ENCODE measurements at regions not wholly inside any gene's neighbourhood (a gene's known extent, or its start where the extent isn't known, plus 50 kb on each side); places are given as distances from the start of the nearest gene placed in this dataset.

DNA sequence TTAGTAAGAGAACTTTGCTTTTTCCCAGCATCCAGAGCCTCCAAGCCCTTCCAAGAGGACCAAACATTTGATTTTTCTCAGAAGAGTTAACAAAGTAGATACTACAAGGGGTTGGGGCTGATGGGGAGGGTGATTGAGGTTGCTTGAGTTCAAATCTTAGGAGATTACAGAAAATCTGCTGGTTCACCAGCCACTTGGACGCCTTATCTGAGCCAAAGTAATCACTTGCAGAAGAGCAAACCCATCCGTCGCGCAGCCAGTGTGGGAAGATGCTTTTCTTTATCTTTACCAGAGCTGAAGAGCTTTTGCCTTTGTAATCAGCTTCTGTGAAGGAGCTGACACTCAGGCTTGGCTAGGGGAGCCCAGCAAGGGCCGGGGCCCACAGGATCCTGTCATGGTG, 91.9 kb upstream of the CTTNBP2NL start:
- H3K4me3 ChIP-seq (ENCODE audit: low read depth, low read length), result no peak overlapping the region
- no peak for DNase-seq (ENCODE audit: low read depth)

DNA sequence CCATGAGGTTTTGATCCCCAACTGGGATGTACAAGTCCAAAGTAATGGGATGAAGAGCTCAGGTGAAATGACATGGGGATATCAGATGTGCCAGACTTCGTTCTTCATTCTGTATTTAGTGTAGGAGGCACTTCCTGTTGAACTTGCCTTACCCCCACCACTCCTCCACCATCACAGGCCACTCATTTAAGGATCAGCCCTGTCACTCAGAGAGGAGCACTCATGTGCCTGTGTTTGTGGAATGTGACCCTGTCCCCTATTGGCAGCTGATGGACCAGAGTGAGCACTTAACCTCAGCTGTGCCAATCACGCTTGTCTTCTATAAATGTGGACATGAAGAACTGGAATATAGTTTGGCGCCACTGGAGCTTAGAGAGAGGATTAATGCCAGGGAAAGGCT, 91.4 kb upstream of the CTTNBP2NL start:
- no peak for DNase-seq (ENCODE audit: low read depth)

DNA sequence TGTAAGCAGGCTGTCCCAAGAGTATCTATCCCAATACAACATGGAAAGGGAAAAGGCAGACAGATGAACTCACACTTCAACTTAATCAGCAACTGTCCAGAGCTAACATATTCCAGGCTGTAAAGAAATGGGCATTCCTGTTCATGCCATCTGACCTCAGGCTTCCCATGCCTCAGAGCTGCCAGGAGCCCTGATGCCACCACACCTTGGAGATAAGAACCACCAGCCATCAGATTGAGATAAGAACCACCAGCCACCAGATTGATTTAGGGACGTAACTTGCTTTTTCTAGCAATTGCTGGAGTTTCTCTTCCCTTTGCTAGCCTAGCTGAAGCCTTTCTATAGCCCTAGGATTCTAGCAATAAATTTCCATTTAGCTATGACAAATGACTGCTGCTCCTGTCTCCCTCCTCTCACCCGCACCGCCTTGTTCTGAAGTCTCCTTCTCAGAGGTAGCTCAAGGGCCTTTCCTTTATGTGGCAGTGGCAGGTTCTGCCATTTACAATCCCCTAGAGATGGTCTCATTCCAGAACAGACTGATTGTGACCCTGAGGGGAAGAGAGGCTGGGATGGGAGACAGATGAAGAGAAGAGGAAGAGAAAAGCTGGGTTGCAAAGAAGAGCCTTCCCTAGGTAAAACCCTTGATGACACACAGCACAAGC, 88.0 kb upstream of the CTTNBP2NL start:
- H3K4me3 ChIP-seq (ENCODE audit: low read depth, low read length), result no peak overlapping the region
- DNase-seq (ENCODE audit: low read depth), result no peak

More for the DNA sequence above, 91.4 kb upstream of the CTTNBP2NL start:
- H3K4me3 ChIP-seq (ENCODE audit: low read depth, low read length), result no peak overlapping the region

DNA sequence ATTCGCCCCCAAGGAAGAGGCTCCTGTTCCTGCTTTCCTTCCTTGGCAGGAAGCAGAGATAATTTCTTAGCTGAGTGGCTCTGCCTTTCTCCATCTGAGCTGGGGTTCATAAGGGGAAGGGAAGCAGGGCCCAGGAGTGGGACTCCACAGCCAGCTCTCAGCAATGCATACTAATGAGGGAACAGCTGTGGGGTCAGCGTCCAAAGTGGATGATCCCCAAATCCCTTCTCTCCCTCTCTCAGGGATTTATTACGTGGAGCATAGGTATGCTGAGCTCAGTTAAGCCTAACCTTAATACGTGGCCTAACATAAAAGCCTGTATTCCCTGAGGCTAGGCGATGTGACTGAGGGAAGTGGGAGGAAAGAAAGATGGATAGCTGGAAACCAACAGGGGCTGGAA, 87.3 kb upstream of the CTTNBP2NL start:
- no peak overlapping the region for H3K4me3 ChIP-seq (ENCODE audit: low read depth, low read length)
- DNase-seq (ENCODE audit: low read depth), result no peak

DNA sequence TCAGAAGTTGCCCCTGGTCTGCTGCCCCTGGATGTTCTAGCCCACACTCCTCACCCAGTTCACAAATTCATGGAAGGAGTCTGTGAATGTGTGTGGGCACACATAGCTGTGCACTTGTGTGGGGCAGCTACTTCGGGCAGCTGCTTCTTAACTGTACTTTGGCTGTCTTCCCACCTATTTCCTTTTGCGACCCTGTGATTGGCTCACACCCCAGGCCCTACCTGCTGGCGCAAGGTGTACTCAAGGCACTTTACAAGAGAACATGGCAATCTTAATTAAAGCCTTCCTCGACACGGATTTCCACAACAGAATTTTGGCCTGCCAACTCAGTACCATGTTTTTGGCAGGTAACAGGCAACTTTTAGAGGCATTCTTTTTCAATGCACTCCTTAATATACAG, 86.5 kb upstream of the CTTNBP2NL start:
- H3K4me3 ChIP-seq (ENCODE audit: low read depth, low read length), result no peak overlapping the region
- DNase-seq (ENCODE audit: low read depth), result no peak

DNA sequence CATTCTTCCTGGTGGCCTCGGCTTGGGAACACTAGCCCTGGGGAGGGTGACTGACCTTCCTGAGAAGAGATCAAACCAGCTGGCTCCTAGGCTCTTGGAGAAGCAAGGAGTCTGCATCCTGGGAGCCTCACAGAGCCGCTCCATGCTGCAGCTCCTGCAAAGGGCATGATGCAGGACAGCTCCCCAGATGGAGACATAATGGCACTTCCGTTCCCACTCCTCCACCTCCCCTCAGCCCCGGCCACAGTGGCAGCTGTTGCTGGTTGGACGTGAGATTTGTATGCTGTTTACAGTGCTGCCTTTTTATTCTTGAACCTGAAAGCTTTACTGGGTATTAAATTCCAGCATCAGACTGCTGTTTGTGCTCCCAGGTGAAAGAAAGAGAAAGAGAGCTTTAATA, 83.7 kb upstream of the CTTNBP2NL start:
- no peak for DNase-seq (ENCODE audit: low read depth)
- no peak overlapping the region for H3K4me3 ChIP-seq (ENCODE audit: low read depth, low read length)

DNA sequence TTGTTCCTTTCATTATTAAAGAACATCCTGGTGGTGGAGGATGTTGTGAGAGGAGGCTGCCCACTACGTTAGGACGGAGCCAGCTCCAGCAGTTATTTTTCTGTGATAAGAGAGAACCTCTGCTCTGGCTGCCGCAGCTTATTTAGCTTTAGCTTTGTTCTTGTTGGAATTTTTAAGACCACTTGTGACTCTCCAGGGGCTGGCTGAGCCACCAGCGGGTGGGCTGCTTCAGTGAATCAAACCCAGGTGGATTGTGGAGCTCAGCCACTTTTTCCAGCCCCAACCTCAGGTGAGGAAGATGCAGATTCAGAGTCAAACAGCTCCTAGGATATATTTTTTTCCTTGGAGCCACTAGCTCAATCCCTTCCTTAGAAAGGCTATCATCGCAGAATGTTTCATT, 83.1 kb upstream of the CTTNBP2NL start:
- no peak for DNase-seq (ENCODE audit: low read depth)
- H3K4me3 ChIP-seq (ENCODE audit: low read depth, low read length), result no peak overlapping the region

DNA sequence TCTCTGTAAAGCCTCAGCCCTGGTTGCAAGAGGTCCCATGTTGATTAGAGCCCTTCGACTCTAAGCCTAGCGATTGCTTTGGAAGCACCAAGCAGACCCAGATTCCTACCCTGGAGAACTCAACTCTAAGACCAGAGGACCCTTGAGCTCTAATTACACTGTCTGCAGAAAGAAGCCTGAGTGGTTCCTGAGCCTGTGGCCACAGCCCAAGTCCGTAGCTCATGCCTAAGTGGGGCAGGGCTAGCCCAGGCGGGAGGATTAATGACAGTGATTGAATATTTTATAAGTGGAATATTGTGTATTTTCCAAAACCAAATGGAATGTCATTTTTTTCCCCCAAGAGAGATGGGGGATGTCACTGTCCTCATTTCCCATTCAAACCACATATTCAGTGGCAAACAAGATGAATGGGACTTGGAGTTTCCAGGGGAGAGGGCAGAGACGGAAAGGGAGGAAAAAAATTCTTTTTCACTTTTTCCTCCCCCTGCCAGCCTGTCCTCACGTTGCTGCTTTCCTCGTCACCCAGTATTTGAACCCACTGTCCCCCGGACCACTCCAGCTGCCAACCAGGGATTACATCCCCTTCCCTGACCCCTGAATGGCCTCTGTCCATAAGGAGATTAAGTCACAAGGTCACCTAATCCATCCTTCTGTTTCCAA, 79.6 kb upstream of the CTTNBP2NL start:
- H3K4me3 ChIP-seq (ENCODE audit: low read depth, low read length), result no peak overlapping the region
- DNase-seq (ENCODE audit: low read depth), result no peak

DNA sequence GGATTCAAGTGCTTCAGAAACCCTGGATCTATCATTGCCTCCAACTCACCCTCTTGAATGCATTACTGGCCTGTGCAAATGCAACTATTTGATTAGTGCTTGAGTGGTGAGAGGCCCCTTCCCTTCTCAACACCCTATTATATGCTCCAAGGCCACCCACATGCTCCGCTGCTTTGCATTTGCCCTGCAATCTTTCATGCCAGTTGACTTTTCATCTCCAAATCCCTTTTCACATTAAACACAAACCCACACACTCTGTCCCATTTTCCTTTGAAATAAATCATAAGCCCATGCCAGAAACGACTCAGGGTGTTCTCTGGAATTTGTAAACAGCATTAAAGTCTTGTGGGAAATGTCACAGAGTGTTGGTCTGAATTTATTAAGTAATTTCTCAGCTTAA, 78.9 kb upstream of the CTTNBP2NL start:
- no peak for DNase-seq (ENCODE audit: low read depth)
- no peak overlapping the region for H3K4me3 ChIP-seq (ENCODE audit: low read depth, low read length)

DNA sequence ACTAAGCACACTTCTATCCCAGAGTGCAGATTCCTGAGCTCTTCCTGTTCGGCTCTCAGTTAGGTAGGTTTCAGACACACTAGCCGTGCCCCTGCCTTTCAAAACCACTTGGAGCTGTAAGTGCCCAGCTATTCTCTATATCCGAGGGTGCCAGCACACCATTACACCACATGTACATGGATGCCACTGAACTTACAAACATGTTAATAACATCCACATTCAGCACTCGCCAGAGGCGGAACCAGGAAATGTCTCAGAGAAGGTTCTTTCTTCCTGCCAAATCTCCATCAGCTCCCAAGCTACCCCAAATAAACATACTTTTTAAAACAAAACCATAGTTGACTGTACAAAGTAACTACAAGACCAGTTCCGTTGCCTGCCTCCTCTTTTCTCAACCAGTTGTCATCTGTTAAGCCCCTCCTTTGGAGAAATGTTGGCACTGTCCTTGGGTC, 78.4 kb upstream of the CTTNBP2NL start:
- DNase-seq (ENCODE audit: low read depth), result no peak
- no peak overlapping the region for H3K4me3 ChIP-seq (ENCODE audit: low read depth, low read length)

DNA sequence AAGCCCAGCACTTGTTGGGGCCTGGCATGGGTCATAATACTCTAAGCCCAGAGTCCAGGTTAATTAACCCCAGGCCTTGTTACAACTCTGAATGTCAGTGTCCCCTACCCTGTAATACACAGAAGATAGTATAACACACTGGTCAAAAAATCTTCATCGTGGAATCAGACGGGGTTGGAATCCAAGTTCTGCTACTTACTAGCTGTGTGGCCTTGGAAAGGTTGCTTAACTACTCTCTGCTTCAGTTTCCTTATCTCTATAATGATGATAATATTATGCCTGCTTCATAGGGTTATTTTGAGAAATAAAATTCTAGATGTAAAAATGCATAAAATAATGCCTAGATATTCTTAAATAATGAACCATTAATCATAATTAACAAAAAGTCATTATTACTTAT, 77.8 kb upstream of the CTTNBP2NL start:
- H3K4me3 ChIP-seq (ENCODE audit: low read depth, low read length), result no peak overlapping the region
- no peak for DNase-seq (ENCODE audit: low read depth)

DNA sequence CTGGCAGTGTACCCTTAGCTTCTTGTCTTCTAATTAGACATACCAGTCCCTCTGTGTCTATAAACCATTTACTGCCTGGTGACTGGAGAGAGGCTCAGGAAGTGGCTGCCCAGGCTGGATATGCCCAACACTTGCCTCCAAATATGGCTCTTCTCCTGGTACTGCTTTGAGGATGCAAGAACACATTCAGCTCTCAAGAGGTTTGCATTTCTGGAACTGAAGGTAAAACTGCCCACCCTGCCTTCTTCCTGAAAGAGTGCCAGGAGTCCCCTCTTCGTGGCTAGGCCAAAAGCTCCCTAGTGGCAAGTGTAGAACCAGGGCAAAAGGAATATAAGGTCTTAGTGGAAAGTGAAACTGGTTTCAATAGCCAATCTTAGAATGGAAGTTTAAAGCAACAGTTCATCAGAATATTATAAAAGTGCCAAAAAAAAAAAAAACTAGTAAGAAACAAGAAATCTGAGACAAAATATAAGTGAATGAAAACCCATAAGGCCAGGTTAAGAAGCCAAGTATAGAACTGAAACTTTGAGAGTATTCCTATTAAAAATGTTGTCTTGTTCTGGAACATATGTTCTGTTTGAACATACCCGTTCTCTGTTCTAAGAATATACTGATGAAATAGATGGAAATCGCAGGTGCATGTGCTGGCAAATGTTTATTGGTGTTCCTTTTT, 77.2 kb upstream of the CTTNBP2NL start:
- DNase-seq (ENCODE audit: low read depth), result no peak
- H3K4me3 ChIP-seq (ENCODE audit: low read depth, low read length), result no peak overlapping the region

DNA sequence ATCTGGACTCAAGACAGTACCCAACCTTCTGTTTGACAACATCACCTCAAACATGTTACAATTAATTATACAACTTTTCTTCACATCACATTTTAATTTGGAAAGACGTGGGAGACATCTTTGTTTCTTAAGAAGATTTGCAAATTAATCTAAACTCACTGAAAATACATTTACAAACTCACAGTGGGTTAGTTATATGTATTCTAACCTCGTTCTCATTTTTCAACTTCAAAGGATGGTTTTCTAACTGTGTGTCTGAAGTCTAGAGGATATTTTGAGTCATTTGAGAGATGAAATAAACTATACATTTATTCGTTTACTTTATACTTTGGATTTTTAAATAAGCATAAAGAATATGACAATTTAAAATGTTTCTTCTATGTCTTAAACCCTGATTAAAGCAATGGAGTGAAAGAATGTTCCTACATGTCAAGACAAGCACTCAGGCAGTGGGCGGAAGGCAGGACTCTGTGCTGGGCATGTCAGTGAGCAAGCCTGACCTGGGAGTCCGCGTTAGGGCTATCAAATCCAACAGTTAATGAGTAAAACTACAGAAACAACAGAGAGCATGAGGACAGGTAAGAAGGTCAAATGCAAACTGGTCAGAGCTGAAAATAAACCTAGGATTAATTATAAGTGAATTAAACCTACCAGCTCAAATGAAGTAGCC, 76.5 kb upstream of the CTTNBP2NL start:
- no peak for DNase-seq (ENCODE audit: low read depth)
- no peak overlapping the region for H3K4me3 ChIP-seq (ENCODE audit: low read depth, low read length)

DNA sequence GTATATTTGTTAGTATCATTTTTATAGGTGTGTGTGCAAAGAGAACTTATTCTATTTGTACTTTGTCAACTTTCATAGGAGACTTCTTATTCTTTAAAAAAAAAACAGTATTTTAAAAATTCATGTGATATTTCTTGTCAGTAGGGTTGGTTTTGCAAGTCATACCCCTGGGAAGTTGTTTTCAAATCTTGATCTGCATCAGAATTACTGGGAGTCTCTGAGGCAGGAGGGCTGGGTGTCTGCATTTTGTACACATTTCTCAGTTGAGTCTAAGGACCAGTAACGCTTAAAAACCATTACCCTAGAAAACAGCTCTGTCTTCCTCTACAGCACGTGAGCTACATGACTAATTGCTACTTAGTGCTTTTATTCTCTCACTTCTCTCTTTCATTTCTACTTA, 76.0 kb upstream of the CTTNBP2NL start:
- no peak overlapping the region for H3K4me3 ChIP-seq (ENCODE audit: low read depth, low read length)

DNA sequence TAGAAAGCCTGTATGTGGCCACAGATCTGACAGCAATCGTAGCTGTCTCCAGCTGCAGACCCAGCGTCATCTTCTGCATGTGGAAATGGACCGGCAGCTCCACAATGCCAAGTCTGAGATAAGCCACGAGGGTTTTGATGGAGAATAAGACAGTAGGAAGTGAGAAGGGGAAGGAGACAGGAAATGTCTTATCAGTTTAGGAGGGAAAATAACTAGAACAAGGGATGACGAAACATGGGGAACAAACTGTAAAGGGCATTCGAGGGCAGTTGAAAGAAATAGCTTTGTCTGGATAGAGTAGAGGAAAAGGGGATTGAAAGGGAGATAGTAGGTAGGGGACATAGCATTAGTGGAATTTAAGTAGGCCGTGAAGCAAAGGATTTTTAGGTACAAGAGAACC, 74.0 kb upstream of the CTTNBP2NL start:
- no peak for DNase-seq (ENCODE audit: low read depth)
- no peak overlapping the region for H3K4me3 ChIP-seq (ENCODE audit: low read depth, low read length)

More for the DNA sequence above, 76.0 kb upstream of the CTTNBP2NL start:
- no peak for DNase-seq (ENCODE audit: low read depth)

DNA sequence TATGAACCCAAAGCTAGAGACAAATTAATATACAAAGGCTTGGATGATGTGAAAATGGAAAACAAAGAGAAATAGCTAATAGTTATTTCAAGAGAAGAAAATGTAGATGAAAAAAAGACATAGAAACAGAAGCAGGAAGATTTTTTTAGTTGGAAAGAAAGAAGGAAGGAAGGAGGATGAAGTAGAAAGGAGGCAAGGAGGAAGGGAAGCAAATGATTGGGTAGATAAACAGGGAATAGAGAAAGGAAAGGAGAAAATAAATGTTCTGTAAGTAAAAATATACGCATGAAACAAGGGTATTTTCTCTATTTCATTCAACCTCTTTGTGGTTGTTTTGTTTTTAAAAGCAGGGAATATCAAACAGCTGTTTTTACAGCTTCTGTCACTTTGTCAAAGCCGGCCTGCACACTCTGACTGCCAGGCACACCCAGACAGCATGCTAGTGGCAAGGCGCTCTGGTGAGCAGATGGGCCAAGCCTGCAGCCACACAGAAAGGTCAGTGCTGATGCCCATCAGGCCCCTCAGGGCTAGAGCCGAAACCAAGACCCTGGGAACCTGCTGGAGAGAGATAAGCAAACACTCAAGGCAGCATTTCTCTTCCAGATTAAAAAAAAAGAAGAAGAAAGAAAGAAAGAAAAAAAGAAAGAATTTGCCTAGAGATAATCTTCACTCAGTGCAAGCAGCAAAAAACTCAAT, 72.9 kb upstream of the CTTNBP2NL start:
- H3K4me3 ChIP-seq (ENCODE audit: low read depth, low read length), result no peak overlapping the region
- DNase-seq (ENCODE audit: low read depth), result no peak

DNA sequence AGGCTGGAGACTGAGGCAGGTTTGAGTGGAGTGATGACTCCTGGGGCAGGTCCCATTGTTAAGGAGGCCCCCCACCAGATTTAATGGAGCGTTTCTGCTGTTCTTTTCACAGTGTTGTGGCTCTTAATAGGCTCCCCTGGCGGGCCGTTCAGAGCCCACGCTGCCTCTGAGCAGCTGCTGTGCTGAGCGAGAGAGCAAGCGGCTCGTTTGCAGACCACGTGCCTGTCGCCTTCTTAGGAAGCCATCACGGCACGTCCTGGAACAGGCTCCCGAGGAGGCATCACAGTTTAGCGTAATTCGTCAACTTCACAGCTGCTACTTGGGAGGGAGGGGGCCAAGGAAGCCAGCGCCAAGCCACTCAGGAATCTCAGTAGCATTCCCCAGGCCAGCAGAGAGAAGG, 70.5 kb upstream of the CTTNBP2NL start:
- DNase-seq (ENCODE audit: low read depth), result no peak
- no peak overlapping the region for H3K4me3 ChIP-seq (ENCODE audit: low read depth, low read length)

DNA sequence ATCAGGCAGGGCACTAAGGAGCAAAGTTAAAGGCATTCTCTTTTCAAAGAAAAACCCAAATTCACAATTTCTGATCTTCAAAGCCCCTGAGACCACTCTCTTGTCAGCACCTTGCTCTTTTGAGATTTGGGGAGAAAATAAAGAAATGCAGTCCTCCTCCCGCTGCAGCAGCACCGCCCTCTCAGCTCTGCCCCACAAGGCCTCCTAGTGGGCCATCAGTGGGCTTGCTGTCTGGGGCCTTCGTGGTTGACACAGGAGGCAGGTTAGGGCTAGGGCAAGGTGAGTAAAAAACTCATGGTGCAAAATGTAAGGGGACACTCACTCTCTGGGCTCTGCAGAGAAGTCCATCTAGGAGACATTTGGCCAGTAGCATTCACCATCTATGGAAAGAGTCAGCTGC, 67.4 kb upstream of the CTTNBP2NL start:
- no peak overlapping the region for H3K4me3 ChIP-seq (ENCODE audit: low read depth, low read length)
- no peak for DNase-seq (ENCODE audit: low read depth)

DNA sequence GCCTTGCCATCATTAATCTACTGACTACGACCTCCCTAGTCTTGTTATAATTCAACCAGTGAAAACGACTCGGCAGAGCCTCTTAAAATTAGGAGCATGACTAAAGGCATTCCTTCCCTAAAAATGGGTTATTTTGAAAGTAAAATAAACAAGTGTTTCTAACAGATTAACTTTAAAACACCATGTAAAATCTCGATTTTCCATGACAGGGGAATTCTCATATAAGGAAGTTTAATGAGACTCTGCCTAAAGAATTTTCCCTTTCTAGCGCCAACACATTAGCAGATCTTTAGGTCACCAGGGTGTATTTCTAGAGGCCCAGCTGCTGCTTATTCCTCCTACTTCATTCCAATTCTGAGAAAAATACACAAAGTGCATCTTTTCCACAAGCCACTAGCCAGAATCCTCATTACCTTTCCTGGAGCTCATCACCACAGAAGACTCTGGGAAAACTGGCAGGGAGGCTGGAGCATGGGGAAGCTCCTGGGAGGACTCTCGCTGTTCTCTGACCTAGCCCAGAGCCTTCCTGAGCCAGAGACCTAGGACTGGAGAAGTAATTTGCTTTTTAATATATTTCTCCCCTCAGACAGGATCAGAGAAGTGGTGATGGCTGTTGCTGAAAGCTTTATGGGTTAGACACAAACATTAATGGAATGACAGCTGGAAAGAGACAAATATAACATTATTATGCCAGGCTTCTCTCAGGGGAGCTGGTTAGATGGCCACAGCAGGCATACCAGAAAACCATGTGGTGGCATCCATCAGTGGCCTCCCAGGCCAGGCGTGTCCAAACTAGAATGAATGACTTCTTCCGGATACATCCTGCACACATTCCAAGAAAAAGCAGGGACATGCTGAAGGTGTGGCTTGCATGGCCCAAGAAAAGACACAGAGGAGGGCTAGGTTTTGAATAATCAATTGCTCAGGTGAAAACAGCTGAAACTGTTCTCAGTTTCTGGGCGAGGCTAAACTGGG, 63.6 kb upstream of the CTTNBP2NL start:
- H3K4me3 ChIP-seq (ENCODE audit: low read depth, low read length), result no peak overlapping the region
- no peak for DNase-seq (ENCODE audit: low read depth)
